ENCODE measurements at regions not wholly inside any gene's neighbourhood (a gene's known extent, or its start where the extent isn't known, plus 50 kb on each side); places are given as distances from the start of the nearest gene placed in this dataset.

GRCh38 chrX:127726227-127726626 is 326.0 kb downstream of the ACTRT1 start:
- Histone ChIP-seq H3K4me3 (ENCODE audit: low read depth in 2 of 2, low read length in 2 of 2) (no peak overlapping the region), H3K27me3 (ENCODE audit: control insufficient read depth, insufficient read depth, low read length) (no peaks in the 10 kb centered on the region), H3K36me3 (ENCODE audit: control insufficient read depth, insufficient read depth, low read length) (no peaks in the 10 kb centered on the region), H3K9me3 (ENCODE audit: control insufficient read depth, insufficient read depth, low read depth, low read length) (no peaks in the 10 kb centered on the region), H3K4me1 (ENCODE audit: control insufficient read depth, insufficient read depth, low read length) (no peaks in the 10 kb centered on the region), H3K27ac (ENCODE audit: low read length) (no peak overlapping the region)
- BruUV-seq (replicated peaks) = no TSS peak
- ChIA-PET POLR2A (no interaction called here), CTCF (no interaction called here)
- ATAC-seq (no peak), DNase-seq (ENCODE audit: low read depth, low spot score) (no peak)
- in situ Hi-C loops (cut with HindIII; ENCODE audit: low pct_unique_long_range_greater_than_20kb, low sequenced_read_pairs) (no loop called here), intact Hi-C loops (cut with micrococcal nuclease; ENCODE audit: unreplicated experiment) (no loop called here)
- TF ChIP-seq REST (IDR thresholded peaks at IDR 0.05; ENCODE audit: insufficient read depth in 1 of 2, low read depth in 2 of 2, low read length in 1 of 2) (no peak), TCF7L2 (IDR thresholded peaks at IDR 0.05; ENCODE audit: low read depth, low read length) (no peak), SIN3A (IDR thresholded peaks at IDR 0.05; ENCODE audit: borderline replicate concordance, insufficient read depth, low read depth, low read length) (no peak), POLR2AphosphoS5 (IDR thresholded peaks at IDR 0.05; ENCODE audit: low read depth, low read length) (no peak), CTCF (IDR thresholded peaks at IDR 0.05) (no peak)

GRCh38 chrX:127708155-127708554 is 344.0 kb downstream of the ACTRT1 start:
- in situ Hi-C loops (cut with HindIII; ENCODE audit: low pct_unique_long_range_greater_than_20kb, low sequenced_read_pairs) = no loop called here
- no peak for ATAC-seq

More at GRCh38 chrX:127708155-127708554, 344.0 kb downstream of the ACTRT1 start:
- H3K27me3 ChIP-seq (ENCODE audit: control insufficient read depth, insufficient read depth, low read length) = no peaks in the 10 kb centered on the region
- no peaks in the 10 kb centered on the region for H3K9me3 ChIP-seq (ENCODE audit: control insufficient read depth, insufficient read depth, low read depth, low read length)
- H3K27ac ChIP-seq (ENCODE audit: low read length) = no peak overlapping the region
- BruUV-seq (replicated peaks) = no TSS peak
- DNase-seq (ENCODE audit: low read depth, low spot score) = no peak
- intact Hi-C loops (cut with micrococcal nuclease; ENCODE audit: unreplicated experiment) = no loop called here
- H3K4me1 ChIP-seq (ENCODE audit: control insufficient read depth, insufficient read depth, low read length) = no peaks in the 10 kb centered on the region
- ChIA-PET POLR2A (no interaction called here), CTCF (no interaction called here)
- H3K36me3 ChIP-seq (ENCODE audit: control insufficient read depth, insufficient read depth, low read length) = no peaks in the 10 kb centered on the region
- no peak for TF ChIP-seq TCF7L2 (IDR thresholded peaks at IDR 0.05; ENCODE audit: low read depth, low read length)
- no peak for TF ChIP-seq SIN3A (IDR thresholded peaks at IDR 0.05; ENCODE audit: borderline replicate concordance, insufficient read depth, low read depth, low read length)
- TF ChIP-seq CTCF (IDR thresholded peaks at IDR 0.05) = no peak
- no peak for TF ChIP-seq POLR2AphosphoS5 (IDR thresholded peaks at IDR 0.05; ENCODE audit: low read depth, low read length)
- TF ChIP-seq REST (IDR thresholded peaks at IDR 0.05; ENCODE audit: insufficient read depth in 1 of 2, low read depth in 2 of 2, low read length in 1 of 2) = no peak
- H3K4me3 ChIP-seq (ENCODE audit: low read depth in 2 of 2, low read length in 2 of 2) = no peak overlapping the region
